RWPE1 (cell line): ENCODE measurements at regions not wholly inside any gene's neighbourhood (a gene's known extent, or its start where the extent isn't known, plus 50 kb on each side); places are given as distances from the start of the nearest gene placed in this dataset.

Source experiments
- CTCF ChIA-PET: fragments of 350-600 bp; sonication (Branson Sonifier 250); formaldehyde crosslinking; extraction: SDS; loops from one replicate; lab custom pipeline; 2021; lab: Yijun Ruan, JAX
- POLR2A ChIA-PET: fragments of 400-600 bp; formaldehyde crosslinking; extraction: SDS; loops from one replicate; lab custom pipeline; 2020; ENCODE audit warnings: antibody characterized with exemption; ENCODE audit not compliant: low non-redundant PET; lab: Yijun Ruan, JAX
- DNase-seq: peaks from one replicate; pipeline ENCODE4 v3.0.0; 2012; ENCODE audit warnings: low spot score
- H3K27ac ChIP-seq: fragments of 450-650 bp; 2 replicates; pipeline ENCODE4 v1.5.1; 2017
- TF ChIP-seq, protein P1 (sequence below): fragments of 450-650 bp; conservative IDR thresholded peaks from 2 replicates; pipeline ENCODE4 v1.5.1; 2017; ENCODE audit warnings: low read depth, mild to moderate bottlenecking

- H3K27ac ChIP-seq, result no peak overlapping the region
- ChIA-PET CTCF (no interaction called here), POLR2A (no interaction called here)
- DNase-seq, result no peak
- TF ChIP-seq, protein P1, sequence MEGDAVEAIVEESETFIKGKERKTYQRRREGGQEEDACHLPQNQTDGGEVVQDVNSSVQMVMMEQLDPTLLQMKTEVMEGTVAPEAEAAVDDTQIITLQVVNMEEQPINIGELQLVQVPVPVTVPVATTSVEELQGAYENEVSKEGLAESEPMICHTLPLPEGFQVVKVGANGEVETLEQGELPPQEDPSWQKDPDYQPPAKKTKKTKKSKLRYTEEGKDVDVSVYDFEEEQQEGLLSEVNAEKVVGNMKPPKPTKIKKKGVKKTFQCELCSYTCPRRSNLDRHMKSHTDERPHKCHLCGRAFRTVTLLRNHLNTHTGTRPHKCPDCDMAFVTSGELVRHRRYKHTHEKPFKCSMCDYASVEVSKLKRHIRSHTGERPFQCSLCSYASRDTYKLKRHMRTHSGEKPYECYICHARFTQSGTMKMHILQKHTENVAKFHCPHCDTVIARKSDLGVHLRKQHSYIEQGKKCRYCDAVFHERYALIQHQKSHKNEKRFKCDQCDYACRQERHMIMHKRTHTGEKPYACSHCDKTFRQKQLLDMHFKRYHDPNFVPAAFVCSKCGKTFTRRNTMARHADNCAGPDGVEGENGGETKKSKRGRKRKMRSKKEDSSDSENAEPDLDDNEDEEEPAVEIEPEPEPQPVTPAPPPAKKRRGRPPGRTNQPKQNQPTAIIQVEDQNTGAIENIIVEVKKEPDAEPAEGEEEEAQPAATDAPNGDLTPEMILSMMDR, result no peak
Observed at GRCh38 chr3:127385540-127385870, 97.7 kb upstream of the PRR20G start.

- ChIA-PET POLR2A (no interaction called here), CTCF (no interaction called here)
- no peak for DNase-seq
- no peak overlapping the region for H3K27ac ChIP-seq
- TF ChIP-seq, protein P1, result no peak
Observed at GRCh38 chr3:127384717-127385539, 97.1 kb upstream of the PRR20G start.

DNA sequence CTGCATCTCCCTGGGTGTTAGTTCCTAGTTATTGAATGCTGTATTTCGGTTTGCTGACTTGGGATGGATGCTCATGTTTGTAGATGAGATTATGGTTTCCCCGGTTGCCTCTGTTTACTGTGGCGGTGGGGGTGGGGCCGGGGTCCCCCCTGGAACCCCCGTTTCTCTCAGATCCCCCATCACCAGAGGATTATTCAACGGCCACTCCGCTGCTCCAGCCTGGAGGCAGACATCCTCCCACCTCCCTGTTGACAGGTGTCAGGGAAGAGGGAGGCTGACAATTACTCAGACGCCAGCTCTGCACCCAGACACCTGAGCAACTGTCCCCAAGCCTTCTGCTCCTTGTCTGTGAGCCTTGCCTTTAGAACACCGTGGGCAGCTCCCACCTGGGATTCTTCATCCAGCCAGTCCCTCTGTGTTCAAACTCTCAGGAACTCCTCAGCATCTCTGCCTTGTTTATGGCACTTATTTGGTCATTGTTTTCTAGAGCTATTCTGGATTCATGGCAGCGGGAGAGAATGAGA lies 95.9 kb upstream of the PRR20G start:
- TF ChIP-seq, protein P1, result no peak
- no peak for DNase-seq
- ChIA-PET CTCF (no interaction called here), POLR2A (no interaction called here)
- H3K27ac ChIP-seq, result no peak overlapping the region

DNA sequence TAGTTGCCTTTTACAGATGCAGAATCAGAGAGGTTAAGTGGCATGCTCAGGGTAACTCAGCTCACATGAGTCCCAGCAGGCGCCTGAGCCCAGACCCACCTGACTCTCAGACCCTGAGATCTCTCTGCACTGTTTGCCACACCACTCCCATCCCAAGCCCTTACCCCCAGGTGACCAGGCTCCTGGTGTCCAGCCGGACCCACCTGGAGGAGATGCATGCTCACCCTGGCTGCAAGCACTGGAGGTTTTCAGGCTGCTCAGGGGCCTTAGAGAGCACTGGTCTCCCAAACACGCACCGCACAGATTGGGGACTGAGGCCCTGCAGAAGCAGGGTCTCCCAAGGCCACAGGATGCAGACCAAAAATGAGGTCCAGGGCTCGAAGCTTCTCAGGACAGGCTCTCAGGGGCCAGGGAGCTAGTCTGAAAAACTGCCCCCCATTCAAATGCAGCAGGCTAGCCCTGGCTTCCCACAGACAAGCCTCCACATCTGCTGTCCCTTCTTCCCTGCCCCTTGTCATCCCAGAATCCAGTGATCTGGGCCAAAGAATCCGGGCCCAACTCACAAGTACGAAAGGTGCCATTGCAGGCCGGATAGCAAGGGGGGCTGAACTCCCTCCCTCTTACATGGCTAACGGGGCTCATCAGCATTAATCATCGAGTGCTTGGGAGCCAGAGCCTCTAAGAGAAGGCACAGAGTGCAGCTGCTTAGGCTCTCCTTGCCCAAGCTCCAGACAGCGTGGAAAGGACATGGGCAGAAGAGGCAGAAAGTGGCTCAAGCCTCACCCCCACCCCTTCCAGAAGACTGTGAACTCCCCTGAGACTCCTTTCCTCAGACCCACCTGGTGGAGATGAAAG lies 90.2 kb upstream of the PRR20G start:
- POLR2A ChIA-PET, result no interaction called here
- CTCF ChIA-PET, result interaction anchor here (0.7 kb wide), 1 partner anchor 721 kb away, joined by 6 read pairs; no protein-coding TSS in a partner anchor
- no peak overlapping the region for H3K27ac ChIP-seq
- TF ChIP-seq, protein P1, result no peak
- no peak for DNase-seq

GRCh38 chr3:127375151-127375930 lies 87.5 kb upstream of the PRR20G start:
- POLR2A ChIA-PET, result no interaction called here
- DNase-seq, result no peak
- H3K27ac ChIP-seq, result no peak overlapping the region
- TF ChIP-seq, protein P1, result no peak
- CTCF ChIA-PET, result interaction anchor here (0.9 kb wide), 1 partner anchor 10 kb away, joined by 4 read pairs; no protein-coding TSS in a partner anchor
